ENCODE measurements at regions not wholly inside any gene's neighbourhood (a gene's known extent, or its start where the extent isn't known, plus 50 kb on each side); places are given as distances from the start of the nearest gene placed in this dataset.
A peak's percentile ranks its signal among the peaks of the same experiment; 100 is the strongest.
"Not testable (repeated sequence)": the region's sequence is repeated elsewhere in the genome, so short reads cannot be mapped to it uniquely, and the experiment has no call there.

DNA sequence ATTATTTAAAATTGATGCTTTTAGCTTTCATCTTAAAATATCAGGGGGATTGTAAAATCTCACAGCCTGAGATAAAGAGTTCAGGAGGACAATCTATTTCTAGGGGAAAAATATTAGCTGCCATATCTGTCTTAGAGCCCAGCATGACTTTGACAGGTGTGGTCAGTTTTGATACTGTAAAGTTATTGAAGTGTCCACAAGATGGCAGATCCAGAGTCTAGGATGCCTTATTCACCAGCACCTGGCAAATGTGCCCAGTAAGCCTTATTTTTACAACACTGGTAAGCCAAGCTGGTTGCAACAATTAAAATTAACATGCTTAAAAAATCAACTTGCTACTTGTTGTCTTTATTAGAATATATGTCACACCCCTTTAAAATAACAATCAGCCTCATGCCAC lies 579.3 kb downstream of the SH2D4B start:
- DNase-seq: no peak

DNA sequence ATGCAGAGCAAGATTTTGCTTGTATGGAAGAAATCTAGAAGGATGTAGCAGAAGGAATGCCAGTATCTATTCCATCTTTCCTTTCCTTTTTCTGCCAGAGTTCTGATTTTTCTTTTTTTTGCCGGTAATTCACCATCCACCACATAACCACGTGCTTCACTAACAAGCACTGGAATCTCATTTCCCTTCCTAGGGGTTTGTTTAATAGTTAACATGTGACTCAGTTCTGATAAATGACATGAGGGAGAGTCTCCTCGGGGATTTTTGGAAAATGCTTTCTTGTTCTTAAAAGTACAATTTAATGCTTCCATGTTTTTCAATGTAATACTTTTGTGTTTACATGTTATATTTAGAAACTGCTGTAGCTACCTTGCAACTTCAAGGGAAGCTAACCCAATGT lies 590.2 kb downstream of the SH2D4B start:
- DNase-seq: no peak

DNA sequence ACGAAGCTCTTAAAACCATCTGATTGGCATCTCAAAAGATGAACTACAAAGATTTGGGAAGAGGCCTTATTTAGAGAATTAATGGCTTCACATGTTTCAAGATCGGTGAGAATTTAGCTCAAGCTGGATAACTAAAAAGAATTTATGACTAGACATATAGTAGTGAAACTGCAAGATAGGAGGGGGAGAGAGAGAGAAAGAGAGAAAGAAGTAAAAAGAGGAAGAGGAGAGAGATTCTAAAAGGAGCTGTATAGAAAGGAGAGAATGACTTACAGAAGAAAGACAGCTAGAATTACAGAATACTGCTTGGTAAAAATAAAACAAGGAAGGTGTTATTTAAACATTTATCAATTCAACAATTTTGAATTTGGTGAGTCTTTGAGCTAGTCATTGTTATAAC lies 592.3 kb downstream of the SH2D4B start:
- no peak for DNase-seq

DNA sequence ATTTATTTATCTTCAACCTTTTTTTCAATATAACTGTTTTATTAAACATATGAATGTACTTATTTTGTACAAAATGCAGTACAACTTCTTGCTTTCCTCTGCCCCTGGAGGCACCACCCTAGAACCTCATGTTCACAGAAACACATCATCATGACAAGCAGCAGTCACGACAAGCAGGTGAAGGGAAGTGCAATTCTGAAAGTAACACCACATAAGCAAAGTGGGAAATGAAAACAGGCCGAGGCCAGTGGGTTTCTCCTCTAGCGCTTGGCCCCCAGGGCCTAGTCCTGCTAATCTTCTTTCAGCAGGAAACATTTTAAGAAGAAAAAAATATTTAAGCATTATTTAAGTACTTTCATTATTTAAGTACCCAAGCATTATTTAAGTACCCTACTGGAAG lies 598.1 kb downstream of the SH2D4B start:
- no peak for DNase-seq

DNA sequence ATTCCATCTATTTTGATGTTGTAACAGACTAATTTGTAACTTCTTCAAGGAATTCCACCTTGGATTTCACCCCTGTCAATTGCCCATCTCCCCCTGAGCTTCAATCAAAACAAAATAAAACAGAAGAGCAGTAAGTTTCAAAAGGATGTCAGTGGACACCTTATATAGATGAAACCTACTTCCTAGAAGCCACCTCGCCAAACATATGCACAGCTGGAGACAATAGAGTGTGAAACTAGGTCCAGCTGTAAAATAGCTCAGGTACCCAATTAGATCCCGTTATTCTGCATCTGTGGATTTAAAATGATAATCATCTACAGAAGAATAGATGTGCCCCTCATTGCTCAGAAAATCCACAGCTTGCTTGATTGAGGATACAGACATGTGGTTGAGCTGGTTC lies 598.6 kb downstream of the SH2D4B start:
- no peak for DNase-seq

DNA sequence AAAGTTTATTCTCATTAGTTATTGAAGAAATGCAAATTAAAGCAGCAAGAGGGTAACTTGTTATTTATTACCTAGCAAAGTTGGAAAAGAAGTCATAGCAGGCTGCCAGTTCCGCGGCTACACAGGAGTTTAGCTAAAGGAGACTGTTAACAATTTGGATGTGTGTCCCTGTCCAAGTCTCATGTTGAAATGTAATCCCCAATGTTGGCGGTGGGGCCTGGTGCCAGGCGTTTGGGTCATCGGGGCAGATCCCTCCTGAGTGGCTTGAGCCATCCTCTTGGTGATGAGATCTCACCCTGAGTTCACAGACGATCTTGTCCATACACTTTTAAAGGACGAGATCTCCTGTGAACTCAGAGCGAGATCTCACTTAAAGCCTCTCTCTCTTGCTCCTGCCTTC lies 608.3 kb downstream of the SH2D4B start:
- DNase-seq: no peak

DNA sequence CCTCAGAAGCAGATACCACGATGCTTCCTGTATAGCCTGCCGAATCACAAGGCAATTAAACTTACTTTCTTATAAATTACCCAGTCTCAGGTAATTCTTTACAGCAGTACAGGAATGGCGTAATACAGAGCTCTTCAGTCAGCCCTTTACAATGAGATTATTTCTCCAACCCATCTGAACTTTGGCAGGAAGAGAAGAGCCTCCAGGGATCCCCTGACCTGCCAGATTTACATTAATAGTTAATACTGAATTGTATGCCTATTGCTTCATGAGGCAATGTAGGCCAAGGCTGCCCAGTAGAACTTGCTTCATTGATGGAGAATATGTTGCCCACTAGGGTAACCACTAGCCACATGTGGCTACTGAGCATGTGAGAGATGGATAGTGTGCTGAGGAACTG lies 608.7 kb downstream of the SH2D4B start:
- DNase-seq: no peak

DNA sequence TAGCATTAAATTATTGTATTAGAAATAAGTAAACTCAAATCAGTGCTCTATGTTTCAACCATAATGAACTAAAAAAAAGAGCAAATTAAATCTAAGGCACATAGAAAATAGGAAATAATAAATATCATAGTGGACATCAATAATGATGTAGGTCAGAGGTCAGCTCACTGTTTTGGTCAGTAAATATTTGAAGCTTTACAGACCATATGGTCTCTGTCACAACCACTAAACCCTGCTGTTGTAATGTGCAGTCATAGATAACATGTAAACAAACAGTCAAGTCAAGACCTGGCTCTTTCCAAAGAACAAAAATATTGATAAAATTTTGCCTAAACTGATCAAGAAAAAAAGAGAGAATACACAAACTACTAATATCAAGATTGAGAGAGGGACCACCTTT lies 615.0 kb downstream of the SH2D4B start:
- DNase-seq: no peak

DNA sequence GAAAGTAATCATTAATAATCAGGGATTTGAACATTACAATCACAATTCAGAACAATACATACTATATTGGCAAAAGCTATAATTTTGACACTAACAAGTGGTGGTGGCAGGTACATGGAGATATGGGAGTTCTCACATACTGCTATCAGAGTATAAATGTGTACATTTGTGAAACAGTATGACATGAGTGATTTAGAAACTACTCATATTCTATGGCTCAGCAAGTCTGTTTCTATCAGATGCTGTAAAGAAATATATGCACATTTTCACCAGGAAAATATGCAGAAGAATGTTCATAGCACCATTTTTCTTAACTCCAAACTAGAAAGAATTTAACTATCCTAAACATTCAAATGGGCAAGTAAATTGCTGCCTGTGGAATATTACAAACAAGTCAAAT lies 620.0 kb downstream of the SH2D4B start:
- DNase-seq: no peak

DNA sequence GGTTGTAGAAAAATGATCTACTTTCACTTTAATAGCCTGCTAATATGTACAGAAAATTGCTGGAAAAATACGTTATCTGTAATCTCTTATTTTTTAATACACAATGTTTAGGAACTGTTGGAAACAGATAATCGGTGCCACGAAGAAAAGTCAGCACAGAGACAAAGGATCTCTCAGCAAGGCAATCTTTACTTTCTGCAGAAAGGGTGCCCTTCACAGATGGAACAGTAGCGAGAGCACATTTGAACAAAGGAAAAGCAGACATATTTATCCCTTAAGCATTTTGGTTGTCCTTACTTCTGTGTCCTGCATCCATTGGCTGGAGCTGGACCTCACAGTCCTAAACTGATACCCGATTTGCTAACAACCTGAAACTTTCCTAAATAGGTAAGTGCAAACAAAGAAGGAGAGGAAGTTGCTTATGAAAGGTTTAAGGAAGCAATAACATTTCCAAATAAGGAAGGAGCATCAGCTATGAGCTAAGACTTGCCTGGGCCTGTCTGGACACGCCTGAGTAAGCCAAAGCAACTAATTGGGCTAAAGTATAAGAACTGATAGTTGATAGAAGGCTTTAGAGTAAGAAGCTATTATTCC lies 640.0 kb downstream of the SH2D4B start:
- DNase-seq: no peak

DNA sequence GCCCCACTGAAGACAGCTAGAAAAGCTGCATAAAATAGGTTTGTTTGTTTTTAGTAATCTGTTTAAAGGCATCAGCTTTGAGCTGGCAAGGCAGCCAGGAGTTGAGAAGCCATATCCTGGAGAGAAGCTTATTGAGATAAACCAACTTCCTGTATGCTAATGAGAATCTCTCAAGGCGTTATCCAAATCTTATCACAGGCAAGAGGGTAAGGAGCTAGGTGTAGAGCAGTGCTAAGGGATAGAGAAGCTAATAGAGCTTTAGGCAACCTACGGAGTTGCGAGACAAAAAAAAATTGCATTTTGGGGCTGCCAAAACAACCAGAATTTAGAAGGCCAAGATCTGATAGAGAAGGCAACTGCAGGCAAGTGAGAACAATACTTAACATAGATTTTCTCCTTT lies 641.6 kb downstream of the SH2D4B start:
- DNase-seq: no peak

DNA sequence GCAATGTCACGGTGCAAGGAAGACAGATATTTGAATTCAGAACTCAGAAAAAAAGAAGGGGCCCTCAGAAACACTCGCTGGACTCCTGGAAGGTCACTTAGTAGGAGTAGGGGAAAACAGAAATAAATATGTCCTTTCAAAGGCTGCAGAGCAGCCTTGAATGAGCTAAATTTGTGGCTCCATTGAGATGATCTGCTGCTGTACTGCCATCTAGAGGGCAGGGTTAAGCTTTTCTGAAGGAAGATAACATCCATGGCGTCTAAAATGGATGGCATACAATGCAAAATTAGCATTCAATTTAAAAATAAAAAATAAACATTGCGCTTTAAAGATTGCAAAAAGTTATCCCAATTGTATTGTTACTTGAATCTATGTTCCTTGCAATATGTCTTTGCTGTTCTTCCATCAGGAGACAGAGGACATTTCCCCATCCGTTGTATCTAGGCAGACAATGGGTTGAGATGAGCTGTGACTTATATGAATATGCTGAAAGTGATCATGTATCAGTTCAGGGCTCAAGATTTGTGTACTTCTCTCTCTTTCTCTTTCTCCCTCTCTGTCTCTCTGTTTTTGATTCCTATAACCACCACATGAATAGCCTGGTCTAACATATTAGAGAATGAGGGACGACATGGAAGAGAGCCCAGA lies 642.2 kb downstream of the SH2D4B start:
- no peak for DNase-seq

DNA sequence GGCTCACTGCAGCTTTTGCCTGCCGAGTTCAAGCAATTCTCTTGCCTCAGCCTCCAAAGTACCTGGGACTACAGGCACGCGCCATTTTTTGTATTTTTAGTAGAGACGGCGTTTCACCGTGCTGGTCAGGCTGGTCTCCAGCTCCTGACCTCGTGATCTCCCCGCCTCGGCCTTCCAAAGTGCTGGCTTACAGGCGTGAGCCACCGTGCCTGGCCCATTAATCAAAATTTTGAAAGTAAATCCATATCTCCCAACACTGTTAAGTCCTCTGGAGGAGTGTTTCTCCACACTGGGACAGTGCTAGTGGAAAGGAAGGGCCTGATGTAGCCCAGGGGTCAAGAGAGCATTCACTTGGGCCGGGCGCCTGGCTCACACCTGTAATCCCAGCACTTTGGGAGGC lies 644.6 kb downstream of the SH2D4B start:
- DNase-seq: no peak

DNA sequence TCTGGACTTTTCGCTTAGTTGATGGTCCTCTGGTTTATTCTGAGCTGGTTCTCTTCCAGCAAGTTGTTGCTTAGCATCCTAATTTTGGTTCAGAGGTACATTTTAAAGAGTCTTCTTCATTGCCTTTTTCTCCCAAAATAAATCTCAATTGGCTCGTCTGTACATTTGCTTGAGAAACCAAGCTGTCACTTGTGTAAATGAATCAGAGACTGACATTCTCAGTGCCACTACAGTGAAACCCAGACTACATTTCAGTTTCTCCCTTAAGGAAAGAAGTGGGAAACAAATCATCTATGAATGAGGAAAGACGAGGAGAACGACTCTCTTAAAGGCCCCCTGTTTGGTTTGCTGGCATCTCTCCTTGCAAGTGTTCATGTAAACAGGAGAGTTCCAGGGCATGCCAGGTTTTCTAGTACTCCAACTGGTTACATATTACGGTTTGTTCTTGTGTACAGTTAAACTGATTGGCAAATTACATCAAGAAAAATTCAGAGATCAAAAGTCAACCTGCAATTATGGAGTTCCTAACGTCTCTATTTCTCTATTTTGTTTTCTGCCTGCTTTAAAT lies 654.6 kb downstream of the SH2D4B start:
- no peak for DNase-seq

DNA sequence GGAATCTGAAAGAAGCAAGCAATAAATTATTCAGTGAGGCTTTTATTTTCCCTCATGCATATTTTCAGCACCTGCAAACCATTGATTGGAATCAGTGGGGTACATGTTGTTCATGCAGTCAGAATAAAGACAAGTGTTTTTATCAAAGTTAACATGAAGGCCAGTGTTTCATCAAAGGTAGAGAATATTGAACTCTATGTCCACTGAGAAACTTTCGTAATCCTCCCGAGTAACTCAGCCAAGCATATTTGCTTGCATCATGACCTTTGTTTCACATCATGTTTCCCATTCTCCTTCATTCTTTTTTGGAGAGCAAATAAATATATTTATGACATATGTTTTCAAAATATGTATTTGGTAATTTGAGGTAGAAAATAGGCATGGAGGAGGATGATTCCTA lies 663.1 kb downstream of the SH2D4B start:
- no peak for DNase-seq

DNA sequence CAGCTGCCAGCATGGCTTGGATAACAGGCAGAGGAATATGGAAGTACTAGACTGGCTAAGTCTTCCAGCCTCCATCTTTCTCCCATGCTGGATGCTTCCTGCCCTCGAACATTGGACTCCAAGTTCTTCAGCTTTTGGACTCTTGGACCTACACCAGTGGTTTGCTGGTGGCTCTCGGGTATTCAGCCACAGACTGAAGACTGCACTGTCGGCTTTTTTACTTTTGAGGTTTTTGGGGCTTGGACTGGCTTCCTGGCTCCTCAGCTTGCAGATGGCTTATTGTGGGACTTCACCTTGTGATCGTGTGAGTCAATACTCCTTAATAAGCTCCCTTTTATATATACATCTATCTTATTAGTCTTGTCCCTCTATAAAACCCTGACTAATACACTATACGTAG lies 667.6 kb upstream of the NRG3 start:
- DNase-seq: not testable (repeated sequence)

DNA sequence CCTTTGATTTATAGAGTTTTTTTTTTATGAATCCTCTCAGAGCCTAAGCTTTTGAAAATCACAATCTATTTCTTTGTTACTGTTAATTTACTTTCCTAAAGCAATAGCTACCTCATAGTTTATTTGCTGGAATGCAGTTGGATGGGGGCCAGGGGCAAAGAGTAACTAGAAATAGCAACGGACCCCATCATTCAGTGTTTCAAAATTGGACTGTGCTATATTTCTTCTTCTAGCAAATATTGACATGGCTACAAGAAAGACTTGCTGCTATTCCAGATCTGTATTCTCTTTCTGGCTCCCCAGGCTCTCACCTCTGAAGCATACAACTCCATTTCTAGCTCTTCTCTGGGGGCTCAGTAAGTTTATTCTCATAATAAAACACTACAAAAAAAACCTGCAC lies 661.6 kb upstream of the NRG3 start:
- DNase-seq: no peak

DNA sequence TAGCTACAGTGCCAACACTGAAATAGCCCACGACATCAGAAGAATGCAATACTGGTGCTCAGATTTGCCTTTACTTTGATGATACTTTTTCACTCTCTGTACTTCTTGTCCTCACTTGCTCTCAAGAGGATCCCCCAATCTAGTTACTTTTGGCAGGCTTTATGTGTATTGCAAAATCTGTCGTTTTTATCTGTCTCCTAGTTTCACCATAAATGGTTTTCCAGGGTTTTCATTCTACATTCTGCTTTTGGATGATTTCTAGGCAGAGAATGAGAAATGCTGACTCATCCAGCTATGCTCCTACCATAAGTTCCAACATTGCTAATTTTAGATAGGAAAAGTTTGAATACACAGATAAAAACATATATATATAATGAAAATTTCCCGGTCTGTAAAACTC lies 659.5 kb upstream of the NRG3 start:
- DNase-seq: no peak

DNA sequence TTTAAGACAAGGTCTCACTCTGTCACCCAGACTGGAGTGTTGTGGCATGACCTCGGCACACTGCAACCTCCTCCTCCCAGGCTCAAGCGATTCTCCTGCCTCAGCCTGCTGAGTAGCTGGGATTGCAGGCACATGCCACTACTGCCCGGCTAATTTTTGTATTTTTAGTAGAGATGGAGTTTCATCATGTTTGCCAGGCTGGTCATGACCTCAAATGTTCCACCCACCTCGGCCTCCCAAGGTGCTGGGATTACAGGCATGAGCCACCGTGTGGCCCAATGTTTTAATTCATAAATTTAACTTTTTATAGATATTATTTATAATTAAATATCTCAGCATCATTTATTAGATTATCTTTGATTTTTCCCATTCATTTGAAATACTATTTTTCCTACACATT lies 658.0 kb upstream of the NRG3 start:
- no peak for DNase-seq

DNA sequence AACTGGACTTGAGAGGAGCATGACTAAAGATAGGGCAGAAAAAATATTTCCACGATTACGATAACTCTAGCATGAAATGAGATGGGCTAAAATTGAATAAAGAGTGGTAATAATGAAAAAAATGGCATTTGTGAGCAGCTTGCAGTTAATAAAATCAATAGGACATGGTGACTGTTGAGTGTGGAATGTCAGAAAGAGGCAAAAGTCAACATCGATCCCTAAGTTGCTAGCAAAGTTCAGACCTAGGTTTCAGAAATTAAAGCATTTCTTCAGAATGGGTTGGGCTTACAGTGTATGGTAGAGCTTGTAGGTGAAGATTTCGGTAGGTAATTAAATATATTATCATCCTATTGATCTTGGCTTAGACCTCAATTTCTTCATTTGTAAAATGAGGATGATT lies 656.7 kb upstream of the NRG3 start:
- no peak for DNase-seq

DNA sequence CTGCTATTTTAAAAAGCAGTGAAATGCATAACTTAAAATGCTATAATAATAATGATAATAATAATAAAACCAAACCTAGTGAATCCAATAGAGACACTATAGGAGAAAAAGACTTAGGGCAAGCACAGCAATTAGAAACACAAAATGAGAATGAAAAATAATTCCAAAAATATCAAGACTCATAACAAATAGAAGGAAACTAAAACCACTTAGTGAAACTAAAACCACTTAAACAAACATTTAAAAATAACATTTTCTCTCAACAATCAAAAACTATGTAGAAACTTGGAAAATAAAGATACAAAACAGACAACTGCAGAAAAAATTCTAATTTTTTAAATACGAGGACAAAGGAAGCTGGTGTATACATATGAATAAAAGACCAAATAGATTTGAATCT lies 655.2 kb upstream of the NRG3 start:
- no peak for DNase-seq

DNA sequence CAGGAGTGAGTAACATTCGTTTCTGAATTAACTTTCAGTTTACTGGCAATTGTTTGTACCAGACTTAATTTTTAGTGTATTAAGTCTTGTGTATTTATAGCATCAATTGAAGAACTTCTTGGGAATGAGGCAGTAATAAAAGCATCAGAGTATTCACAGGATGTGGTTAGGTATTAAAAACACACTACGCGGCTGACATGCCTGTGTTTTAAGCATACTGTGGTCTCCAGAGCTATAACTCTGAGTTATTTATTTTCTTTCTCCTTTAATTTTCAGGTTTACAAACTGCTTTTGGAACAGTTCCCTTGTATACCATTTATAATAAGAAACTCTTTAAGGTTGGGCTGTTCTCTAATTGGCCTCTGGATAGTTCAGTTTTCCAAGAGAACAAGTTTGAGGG lies 626.1 kb upstream of the NRG3 start:
- DNase-seq: peak; percentile 39

DNA sequence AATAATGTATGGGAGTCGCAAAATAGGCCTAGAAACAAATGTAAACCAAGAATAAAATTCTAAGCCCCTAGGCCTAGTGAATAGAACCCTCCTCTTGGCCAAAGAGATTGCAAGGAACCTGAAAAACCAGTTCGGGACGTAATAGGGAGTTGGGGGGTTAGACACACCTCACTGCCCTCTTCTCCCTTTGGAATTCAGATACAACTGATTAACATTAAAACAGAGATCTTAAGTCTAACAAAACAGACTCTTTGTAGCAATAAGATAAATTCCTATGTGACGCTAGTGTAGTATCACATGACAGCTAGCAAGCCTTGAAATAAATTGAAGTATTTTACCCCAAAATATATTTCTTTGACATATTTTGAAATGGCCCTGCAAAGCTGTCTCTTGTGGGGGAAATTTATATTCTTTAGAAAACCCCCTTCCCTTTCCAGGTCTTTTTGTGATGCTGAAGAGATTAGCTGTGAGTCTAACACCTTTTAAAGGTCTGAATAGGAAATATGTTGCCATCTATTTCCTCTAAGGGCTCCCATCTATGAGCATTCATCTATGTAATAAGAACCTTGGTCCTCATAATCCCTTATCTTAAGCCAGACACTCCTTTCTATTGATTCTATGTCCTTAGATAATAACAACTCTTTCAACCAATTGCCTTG lies 623.4 kb upstream of the NRG3 start:
- peak; percentile 67 for DNase-seq

DNA sequence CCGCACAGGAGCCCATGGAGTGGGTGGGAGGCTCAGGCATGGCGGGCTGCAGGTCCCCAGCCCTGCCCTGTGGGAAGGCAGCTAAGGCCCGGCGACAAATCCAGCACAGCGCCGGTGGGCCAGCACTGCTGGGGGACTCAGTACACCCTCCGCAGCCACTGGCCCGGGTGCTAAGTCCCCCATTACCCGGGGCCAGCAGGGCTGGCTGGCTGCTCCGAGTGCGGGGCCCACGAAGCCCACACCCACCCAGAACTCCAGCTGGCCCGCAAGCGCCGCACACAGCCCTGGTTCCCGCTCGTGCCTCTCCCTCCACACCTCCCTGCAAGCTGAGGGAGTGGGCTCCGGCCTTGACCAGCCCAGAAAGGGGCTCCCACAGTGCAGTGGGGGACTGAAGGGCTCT lies 610.0 kb upstream of the NRG3 start:
- DNase-seq: not testable (repeated sequence)
